IPS-20b (cell line): ENCODE measurements at regions not wholly inside any gene's neighbourhood (a gene's known extent, or its start where the extent isn't known, plus 50 kb on each side); places are given as distances from the start of the nearest gene placed in this dataset.
A peak's percentile ranks its signal among the peaks of the same experiment; 100 is the strongest.

ENCODE experiments used
- H3K27ac ChIP-seq: one replicate; pipeline ENCODE4 v1.5.1; 2013; ENCODE audit warnings: low read length
- H3K27me3 ChIP-seq: 2 replicates; pipeline ENCODE4 v1.6.1; 2013; ENCODE audit warnings: mild to moderate bottlenecking, low read length, inconsistent platforms; ENCODE audit not compliant: insufficient read depth
- H3K36me3 ChIP-seq: 2 replicates; pipeline ENCODE4 v1.6.1; 2013; ENCODE audit warnings: low read depth, mild to moderate bottlenecking, inconsistent platforms, low read length, moderate library complexity; ENCODE audit not compliant: insufficient read depth
- H3K4me1 ChIP-seq: 2 replicates; pipeline ENCODE4 v1.6.1; 2013; ENCODE audit warnings: mild to moderate bottlenecking, control low read depth, inconsistent platforms, low read length, moderate library complexity; ENCODE audit not compliant: insufficient read depth
- H3K4me3 ChIP-seq: 2 replicates; pipeline ENCODE4 v1.5.1; 2013; ENCODE audit warnings: mild to moderate bottlenecking, low read length, inconsistent platforms
- H3K9ac ChIP-seq: 2 replicates; pipeline ENCODE4 v1.6.1; 2013; ENCODE audit warnings: low read depth, mild to moderate bottlenecking, inconsistent platforms, low read length, moderate library complexity
- H3K9me3 ChIP-seq: 2 replicates; pipeline ENCODE4 v1.6.1; 2013; ENCODE audit warnings: mild to moderate bottlenecking, low read depth, low read length, inconsistent platforms; ENCODE audit not compliant: insufficient read depth

GRCh38 chr20:39289316-39289715, 327.2 kb downstream of the DHX35 start:
- H3K27me3 ChIP-seq, result no peaks in the 10 kb centered on the region
- no peak overlapping the region for H3K9ac ChIP-seq
- no peaks in the 10 kb centered on the region for H3K36me3 ChIP-seq
- peaks cover 38% of the 10 kb centered on the region for H3K4me1 ChIP-seq
- no peak overlapping the region for H3K27ac ChIP-seq
- H3K4me3 ChIP-seq, result peak overlapping the region; percentile 12; the same call in 1 of the 2 replicates
- H3K9me3 ChIP-seq, result peaks cover 16% of the 10 kb centered on the region

DNA sequence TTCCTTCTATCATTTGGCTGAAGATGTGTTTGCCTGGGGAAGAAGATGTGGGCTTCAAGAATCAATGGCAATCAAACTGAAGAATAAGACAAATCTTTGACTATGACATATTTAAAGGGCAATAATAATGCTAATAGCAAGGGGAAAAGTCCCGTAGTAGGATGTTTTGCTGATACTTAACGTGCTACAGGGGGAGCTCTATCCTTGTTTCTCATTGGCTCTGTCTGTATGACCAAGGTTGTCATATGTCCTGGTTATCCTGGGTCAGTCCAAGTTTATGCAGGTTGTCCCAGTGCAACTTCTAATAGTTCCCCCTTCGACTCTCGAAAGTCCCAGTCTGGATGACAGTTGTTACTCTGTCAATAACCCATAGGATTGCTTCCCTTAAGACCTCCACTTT, 321.3 kb downstream of the DHX35 start:
- Histone ChIP-seq H3K9me3 (peaks cover 13% of the 10 kb centered on the region), H3K4me3 (no peak overlapping the region), H3K27ac (no peak overlapping the region), H3K36me3 (no peaks in the 10 kb centered on the region), H3K9ac (no peak overlapping the region), H3K27me3 (peaks cover 22% of the 10 kb centered on the region), H3K4me1 (peaks cover 17% of the 10 kb centered on the region)

- no peak overlapping the region for H3K27ac ChIP-seq
- H3K4me3 ChIP-seq, result no peak overlapping the region; the same call in 1 of the 2 replicates
- H3K9me3 ChIP-seq, result peaks cover 5% of the 10 kb centered on the region; the same call in 1 of the 2 replicates
Measured at GRCh38 chr20:39282619-39283092, 320.5 kb downstream of the DHX35 start.

DNA sequence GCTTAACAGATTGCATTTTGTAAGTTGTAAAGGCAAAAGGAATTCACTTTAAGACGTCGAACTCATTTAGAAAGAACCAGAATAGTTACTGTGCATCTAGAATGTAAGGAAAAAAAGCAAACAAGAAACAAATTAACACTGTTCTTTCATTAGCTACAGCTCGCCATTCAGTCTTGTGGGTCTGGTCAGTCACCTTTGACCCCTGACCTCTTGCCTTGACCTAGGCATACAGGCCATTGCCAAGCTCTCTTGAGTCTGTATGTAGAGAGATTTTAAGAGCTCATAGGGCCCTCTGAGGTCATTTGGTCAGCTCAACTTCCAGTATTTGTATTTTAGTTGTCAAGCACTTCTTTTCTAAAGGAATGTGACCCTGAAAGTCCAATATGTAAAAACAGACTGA, 318.7 kb downstream of the DHX35 start:
- Histone ChIP-seq H3K36me3 (no peaks in the 10 kb centered on the region), H3K4me3 (no peak overlapping the region), H3K27me3 (peaks cover 22% of the 10 kb centered on the region), H3K27ac (no peak overlapping the region), H3K4me1 (peaks cover 25% of the 10 kb centered on the region), H3K9ac (no peak overlapping the region), H3K9me3 (no peaks in the 10 kb centered on the region; the same call in 1 of the 2 replicates)

More at GRCh38 chr20:39282619-39283092, 320.5 kb downstream of the DHX35 start:
- no peaks in the 10 kb centered on the region for H3K36me3 ChIP-seq
- no peak overlapping the region for H3K9ac ChIP-seq
- H3K27me3 ChIP-seq, result peaks cover 22% of the 10 kb centered on the region
- peaks cover 17% of the 10 kb centered on the region for H3K4me1 ChIP-seq

DNA sequence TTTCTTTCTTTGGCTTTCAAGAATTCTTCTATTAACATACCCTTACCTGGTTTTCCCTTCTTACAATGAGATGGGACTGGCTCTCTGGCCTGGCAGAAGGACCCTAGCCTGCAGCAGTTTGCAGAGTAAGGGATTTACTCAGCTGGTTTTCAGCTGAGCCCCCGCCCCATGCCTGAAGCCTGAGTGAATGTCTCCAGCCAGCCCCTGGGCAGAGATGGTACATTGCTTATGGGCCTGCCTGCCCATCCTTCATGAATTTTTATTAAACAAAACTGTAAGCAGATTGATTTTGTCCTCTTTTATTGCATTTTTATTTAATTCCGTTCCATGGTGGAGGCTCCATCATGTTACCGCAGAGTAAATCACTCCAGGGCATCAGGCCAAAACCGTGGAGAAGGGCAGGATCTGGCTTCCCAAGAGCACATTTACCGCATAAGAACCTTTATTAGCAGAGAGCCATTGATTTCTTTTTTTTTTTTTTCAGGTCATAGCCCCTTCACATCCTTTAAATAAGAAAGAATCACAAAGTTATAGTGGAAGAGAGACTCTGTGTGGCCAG, 316.2 kb downstream of the DHX35 start:
- Histone ChIP-seq H3K4me3 (no peak overlapping the region), H3K27me3 (peaks cover 22% of the 10 kb centered on the region)

DNA sequence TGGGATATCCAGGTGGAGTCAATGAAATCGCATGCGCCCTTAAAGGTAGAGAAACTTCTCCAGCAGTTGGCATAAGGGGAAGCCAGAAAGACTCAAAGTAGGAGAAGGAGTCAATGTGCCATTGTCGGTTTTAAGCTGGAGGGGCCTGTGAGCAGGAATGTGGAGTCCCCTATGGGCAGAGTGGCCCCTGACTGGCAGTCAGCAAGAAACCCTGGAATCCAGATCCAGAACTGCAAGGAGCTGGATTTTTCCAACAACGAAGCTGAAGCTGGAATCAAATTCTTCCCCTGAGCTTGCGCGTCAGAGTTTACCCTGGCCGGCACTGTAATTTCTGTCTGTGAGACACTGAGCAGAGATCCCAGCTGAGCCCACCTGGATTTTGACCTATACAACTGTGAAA, 315.0 kb downstream of the DHX35 start:
- H3K4me1 ChIP-seq, result peaks cover 12% of the 10 kb centered on the region; the same call in 1 of the 2 replicates

More for the DNA sequence above, 316.2 kb downstream of the DHX35 start:
- Histone ChIP-seq H3K27ac (no peak overlapping the region), H3K36me3 (no peaks in the 10 kb centered on the region), H3K9me3 (no peaks in the 10 kb centered on the region; the same call in 1 of the 2 replicates), H3K9ac (no peak overlapping the region), H3K4me1 (peaks cover 21% of the 10 kb centered on the region)

DNA sequence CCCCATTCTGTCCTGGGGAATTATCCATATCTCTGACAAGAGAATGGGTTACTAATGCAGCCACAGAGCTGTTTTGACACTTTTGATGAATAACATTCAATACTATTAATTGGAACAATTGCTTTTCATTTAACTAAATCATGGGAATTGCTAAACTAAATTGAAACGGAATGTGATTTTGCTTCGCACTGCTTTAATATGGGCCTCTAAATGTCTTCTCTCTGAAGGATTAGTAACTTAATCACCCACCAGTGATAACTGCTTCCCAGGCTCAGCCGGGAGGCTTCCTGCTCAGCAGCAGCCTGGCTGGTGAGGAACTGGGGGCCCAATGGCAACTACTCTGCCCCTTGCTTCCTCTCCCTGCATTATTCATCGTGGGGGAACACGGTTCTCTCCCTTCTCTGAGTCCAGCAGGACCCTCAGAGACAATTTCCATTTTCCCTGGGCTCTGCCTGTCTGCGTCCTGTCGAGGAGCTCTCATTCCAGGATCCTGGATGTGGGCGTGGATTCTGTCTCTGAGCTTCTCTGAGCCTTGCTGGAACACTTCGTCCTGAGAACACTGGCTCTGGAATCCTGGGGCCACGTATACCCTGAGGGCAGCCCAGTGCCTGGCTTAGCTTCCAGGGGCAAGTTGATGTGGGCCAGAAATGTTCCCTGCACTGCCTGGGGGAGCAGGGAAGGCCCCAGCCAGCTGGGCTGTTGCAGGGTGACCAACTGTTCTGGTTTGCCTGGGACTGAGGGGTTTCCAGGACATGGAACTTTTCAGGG, 308.9 kb downstream of the DHX35 start:
- H3K9ac ChIP-seq, result no peak overlapping the region
- H3K27ac ChIP-seq, result no peak overlapping the region
- no peak overlapping the region for H3K4me3 ChIP-seq

More for the DNA sequence above, 315.0 kb downstream of the DHX35 start:
- no peaks in the 10 kb centered on the region; the same call in 1 of the 2 replicates for H3K9me3 ChIP-seq
- no peak overlapping the region for H3K9ac ChIP-seq
- H3K4me3 ChIP-seq, result no peak overlapping the region
- no peak overlapping the region for H3K27ac ChIP-seq
- H3K27me3 ChIP-seq, result peaks cover 19% of the 10 kb centered on the region
- H3K36me3 ChIP-seq, result no peaks in the 10 kb centered on the region

GRCh38 chr20:39269493-39270217, 307.5 kb downstream of the DHX35 start:
- Histone ChIP-seq H3K9ac (no peak overlapping the region), H3K27ac (no peak overlapping the region), H3K4me1 (no peaks in the 10 kb centered on the region), H3K27me3 (no peaks in the 10 kb centered on the region), H3K9me3 (no peaks in the 10 kb centered on the region), H3K36me3 (no peaks in the 10 kb centered on the region), H3K4me3 (no peak overlapping the region)

More for the DNA sequence above, 308.9 kb downstream of the DHX35 start:
- no peaks in the 10 kb centered on the region for H3K4me1 ChIP-seq
- H3K27me3 ChIP-seq, result no peaks in the 10 kb centered on the region
- no peaks in the 10 kb centered on the region for H3K36me3 ChIP-seq
- no peaks in the 10 kb centered on the region; the same call in 1 of the 2 replicates for H3K9me3 ChIP-seq

GRCh38 chr20:39268981-39269461, 306.9 kb downstream of the DHX35 start:
- Histone ChIP-seq H3K9ac (no peak overlapping the region), H3K27me3 (no peaks in the 10 kb centered on the region)

DNA sequence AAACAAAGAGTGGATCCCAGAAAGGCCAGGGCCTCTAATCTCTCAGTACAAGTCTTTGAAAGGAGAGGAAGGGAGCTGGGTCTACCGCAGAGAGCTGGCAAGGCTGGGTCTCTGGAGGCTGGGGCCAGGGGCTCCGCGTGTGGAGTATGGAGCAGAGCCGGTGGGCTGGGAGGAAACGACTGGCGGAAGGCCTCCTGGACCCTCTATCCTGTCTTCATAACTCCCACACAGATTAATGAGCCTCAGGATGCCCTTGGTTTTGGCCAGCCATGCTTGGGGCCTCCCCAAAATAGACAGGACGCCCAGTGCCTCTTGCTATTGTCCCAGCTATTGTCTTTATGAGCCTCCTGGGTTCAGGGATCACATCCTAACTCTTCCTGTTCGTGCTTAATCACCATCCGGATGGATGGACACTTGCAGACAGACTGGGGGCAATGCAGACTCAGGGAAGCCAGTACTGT, 306.4 kb downstream of the DHX35 start:
- H3K4me3 ChIP-seq, result no peak overlapping the region
- H3K36me3 ChIP-seq, result no peaks in the 10 kb centered on the region
- H3K27ac ChIP-seq, result no peak overlapping the region
- H3K9ac ChIP-seq, result no peak overlapping the region
- no peaks in the 10 kb centered on the region for H3K27me3 ChIP-seq
- no peaks in the 10 kb centered on the region for H3K9me3 ChIP-seq
- no peaks in the 10 kb centered on the region for H3K4me1 ChIP-seq

More at GRCh38 chr20:39268981-39269461, 306.9 kb downstream of the DHX35 start:
- no peaks in the 10 kb centered on the region for H3K4me1 ChIP-seq
- no peak overlapping the region for H3K4me3 ChIP-seq
- no peak overlapping the region for H3K27ac ChIP-seq
- no peaks in the 10 kb centered on the region for H3K9me3 ChIP-seq
- no peaks in the 10 kb centered on the region for H3K36me3 ChIP-seq

DNA sequence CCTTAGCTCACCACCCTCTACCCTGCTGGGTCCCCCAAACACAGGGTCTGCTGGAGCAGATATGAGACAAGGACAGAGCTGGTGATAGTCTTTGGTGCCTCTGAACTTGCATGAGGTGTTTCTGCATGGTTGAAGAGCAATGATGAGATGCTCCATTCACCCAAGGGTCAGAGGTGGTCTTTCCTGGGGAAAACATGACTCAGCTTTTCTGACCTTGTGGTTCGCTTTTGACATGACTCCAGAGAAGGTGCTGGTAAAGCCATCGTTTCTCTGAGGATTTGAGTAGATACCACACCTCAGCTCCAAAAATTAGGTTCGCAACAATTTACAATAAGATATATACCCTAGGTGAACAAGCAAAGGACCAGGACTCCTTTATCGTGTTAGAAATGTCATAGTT, 304.8 kb downstream of the DHX35 start:
- no peaks in the 10 kb centered on the region for H3K27me3 ChIP-seq
- H3K4me1 ChIP-seq, result no peaks in the 10 kb centered on the region
- no peak overlapping the region for H3K27ac ChIP-seq
- no peaks in the 10 kb centered on the region for H3K9me3 ChIP-seq
- H3K4me3 ChIP-seq, result no peak overlapping the region
- H3K36me3 ChIP-seq, result no peaks in the 10 kb centered on the region
- no peak overlapping the region for H3K9ac ChIP-seq
